ENCODE measurements at regions not wholly inside any gene's neighbourhood (a gene's known extent, or its start where the extent isn't known, plus 50 kb on each side); places are given as distances from the start of the nearest gene placed in this dataset.

- H2AFZ ChIP-seq (ENCODE audit: low read length), result no peak overlapping the region
- no peak overlapping the region for H3K4me2 ChIP-seq (ENCODE audit: low read depth, low read length)
- no peaks in the 10 kb centered on the region for H3K27me3 ChIP-seq (replicated peaks; ENCODE audit: insufficient read depth, low read length)
- TF ChIP-seq EZH2phosphoT487 (IDR thresholded peaks at IDR 0.05; ENCODE audit: low read length) (no peak), CTCF (IDR thresholded peaks at IDR 0.05; ENCODE audit: low read length) (no peak), EZH2 (optimal IDR thresholded peaks at IDR 0.05; ENCODE audit: low read depth, low read length) (no peak)
- H3F3A ChIP-seq (ENCODE audit: insufficient read depth, low read length), result no peaks in the 10 kb centered on the region
- H3K9me3 ChIP-seq (replicated peaks; ENCODE audit: insufficient read depth, low read length), result no peaks in the 10 kb centered on the region
- no peak for DNase-seq
- no peak overlapping the region for H3K4me3 ChIP-seq (ENCODE audit: low read length)
- H3K36me3 ChIP-seq (replicated peaks; ENCODE audit: insufficient read depth, low read length), result no peaks in the 10 kb centered on the region
- H3K79me2 ChIP-seq (ENCODE audit: low read length), result no peaks in the 10 kb centered on the region
- H3K9me2 ChIP-seq (replicated peaks; ENCODE audit: insufficient read depth, low read length), result no peaks in the 10 kb centered on the region
- H4K20me1 ChIP-seq (ENCODE audit: insufficient read depth, low read length), result no peaks in the 10 kb centered on the region
- H3K27ac ChIP-seq (ENCODE audit: low read length), result no peak overlapping the region
- no peak overlapping the region for H3K9ac ChIP-seq (ENCODE audit: low read length)
- H3K4me1 ChIP-seq (ENCODE audit: low read length), result no peaks in the 10 kb centered on the region
Measured at GRCh38 chr9:106449336-106449927, 413.5 kb upstream of the ZNF462 start.

- Histone ChIP-seq H3K9ac (ENCODE audit: low read length) (no peak overlapping the region), H3F3A (ENCODE audit: insufficient read depth, low read length) (no peaks in the 10 kb centered on the region), H3K27me3 (replicated peaks; ENCODE audit: insufficient read depth, low read length) (no peaks in the 10 kb centered on the region), H3K4me2 (ENCODE audit: low read depth, low read length) (no peak overlapping the region), H4K20me1 (ENCODE audit: insufficient read depth, low read length) (no peaks in the 10 kb centered on the region), H3K9me3 (replicated peaks; ENCODE audit: insufficient read depth, low read length) (no peaks in the 10 kb centered on the region), H2AFZ (ENCODE audit: low read length) (no peak overlapping the region), H3K36me3 (replicated peaks; ENCODE audit: insufficient read depth, low read length) (no peaks in the 10 kb centered on the region), H3K9me2 (replicated peaks; ENCODE audit: insufficient read depth, low read length) (no peaks in the 10 kb centered on the region), H3K4me1 (ENCODE audit: low read length) (no peaks in the 10 kb centered on the region), H3K79me2 (ENCODE audit: low read length) (no peaks in the 10 kb centered on the region), H3K27ac (ENCODE audit: low read length) (no peak overlapping the region), H3K4me3 (ENCODE audit: low read length) (no peak overlapping the region)
- TF ChIP-seq EZH2 (optimal IDR thresholded peaks at IDR 0.05; ENCODE audit: low read depth, low read length) (no peak), EZH2phosphoT487 (IDR thresholded peaks at IDR 0.05; ENCODE audit: low read length) (no peak), CTCF (IDR thresholded peaks at IDR 0.05; ENCODE audit: low read length) (no peak)
- DNase-seq, result no peak
Measured at GRCh38 chr9:106450549-106450948, 412.4 kb upstream of the ZNF462 start.

- TF ChIP-seq EZH2phosphoT487 (IDR thresholded peaks at IDR 0.05; ENCODE audit: low read length) (no peak), EZH2 (optimal IDR thresholded peaks at IDR 0.05; ENCODE audit: low read depth, low read length) (no peak), CTCF (IDR thresholded peaks at IDR 0.05; ENCODE audit: low read length) (no peak)
- Histone ChIP-seq H3K4me1 (ENCODE audit: low read length) (no peaks in the 10 kb centered on the region), H3K9me2 (replicated peaks; ENCODE audit: insufficient read depth, low read length) (no peaks in the 10 kb centered on the region), H3K9ac (ENCODE audit: low read length) (no peak overlapping the region), H3K36me3 (replicated peaks; ENCODE audit: insufficient read depth, low read length) (no peaks in the 10 kb centered on the region), H3F3A (ENCODE audit: insufficient read depth, low read length) (no peaks in the 10 kb centered on the region), H3K79me2 (ENCODE audit: low read length) (no peaks in the 10 kb centered on the region), H4K20me1 (ENCODE audit: insufficient read depth, low read length) (no peaks in the 10 kb centered on the region), H3K27ac (ENCODE audit: low read length) (no peak overlapping the region), H3K4me2 (ENCODE audit: low read depth, low read length) (no peak overlapping the region), H2AFZ (ENCODE audit: low read length) (no peak overlapping the region), H3K4me3 (ENCODE audit: low read length) (no peak overlapping the region), H3K27me3 (replicated peaks; ENCODE audit: insufficient read depth, low read length) (no peaks in the 10 kb centered on the region), H3K9me3 (replicated peaks; ENCODE audit: insufficient read depth, low read length) (no peaks in the 10 kb centered on the region)
- DNase-seq, result no peak
Measured at GRCh38 chr9:106451223-106451622, 411.7 kb upstream of the ZNF462 start.

Measured in MM.1S (cell line).